ENCODE measurements at regions not wholly inside any gene's neighbourhood (a gene's known extent, or its start where the extent isn't known, plus 50 kb on each side); places are given as distances from the start of the nearest gene placed in this dataset.

GRCh38 chr2:173427887-173428668, 73.4 kb downstream of the CDCA7 start:
- Histone ChIP-seq H3K9ac (replicated peaks in 1 of 4; ENCODE audit: extremely low read depth in 1 of 4, low read depth in 3 of 4, low read length in 3 of 4) (no peak overlapping the region), H3K9me3 (ENCODE audit: insufficient read depth in 2 of 2, low read depth in 1 of 2, low read length in 1 of 2) (no peaks in the 10 kb centered on the region), H2AK5ac (ENCODE audit: low read depth, low read length) (no peak overlapping the region), H3K4me2 (ENCODE audit: insufficient read depth in 1 of 2, low read depth in 2 of 2, low read length in 2 of 2) (no peak overlapping the region), H3K79me2 (ENCODE audit: control insufficient read depth in 1 of 2, insufficient read depth in 2 of 2, low read length in 2 of 2) (no peaks in the 10 kb centered on the region), H3K18ac (ENCODE audit: extremely low read depth, low read length) (no peak overlapping the region), H3K27me3 (replicated peaks in 1 of 4; ENCODE audit: control insufficient read depth in 3 of 4, extremely low read depth in 1 of 4, insufficient read depth in 3 of 4, low read length in 3 of 4) (no peaks in the 10 kb centered on the region; a peak in 1 of 7 replicates), H2BK120ac (replicated peaks; ENCODE audit: low read depth, low read length) (no peak overlapping the region), H3K4me1 (replicated peaks in 1 of 4; ENCODE audit: control insufficient read depth in 3 of 4, insufficient read depth in 4 of 4, low read length in 3 of 4) (no peaks in the 10 kb centered on the region), H2AFZ (ENCODE audit: low read length) (no peak overlapping the region), H2BK20ac (ENCODE audit: low read length) (no peak overlapping the region), H3K14ac (ENCODE audit: insufficient read length) (no peak overlapping the region), H4K20me1 (replicated peaks in 1 of 2; ENCODE audit: control insufficient read depth in 1 of 2, insufficient read depth in 2 of 2, low read length in 2 of 2) (no peaks in the 10 kb centered on the region), H3K27ac (ENCODE audit: low read depth, low read length) (no peak overlapping the region), H3K56ac (replicated peaks; ENCODE audit: insufficient read length, low read depth, low read length) (no peak overlapping the region), H4K5ac (ENCODE audit: insufficient read length, low read depth, low read length) (no peak overlapping the region), H2BK12ac (ENCODE audit: low read depth, low read length) (no peak overlapping the region), H3K79me1 (ENCODE audit: low read depth, low read length) (no peaks in the 10 kb centered on the region), H3K23me2 (ENCODE audit: low read depth, low read length) (no peaks in the 10 kb centered on the region), H2BK5ac (ENCODE audit: low read depth, low read length) (no peak overlapping the region), H4K8ac (ENCODE audit: extremely low read depth, insufficient read depth, low read length) (no peak overlapping the region), H2BK15ac (ENCODE audit: low read length) (no peak overlapping the region), H3K4me3 (ENCODE audit: extremely low read depth in 1 of 4, insufficient read depth in 2 of 4, low read depth in 3 of 4, low read length in 4 of 4) (no peak overlapping the region), H4K91ac (replicated peaks; ENCODE audit: insufficient read length, low read length) (no peak overlapping the region), H3K4ac (replicated peaks; ENCODE audit: insufficient read length, low read depth, low read length) (no peak overlapping the region), H3K23ac (ENCODE audit: insufficient read length) (peak overlapping the region; percentile 47), H3K36me3 (ENCODE audit: control insufficient read depth in 2 of 4, insufficient read depth in 4 of 4, low read length in 3 of 4) (no peaks in the 10 kb centered on the region)
- CTCF ChIA-PET (ENCODE audit: partially characterized antibody), result interaction anchor here (0.6 to 2.3 kb wide), 10 partner anchors 8 to 322 kb away, joined by 3 to 9 read pairs (median 4); no protein-coding TSS in a partner anchor
- FAIRE-seq, result no peak
- 81% methylated on average over 6 of the region's 6 CpGs; no CpG with 5 or more reads in 1 of the 2 experiments for WGBS, 2 experiments (ENCODE audit: extremely low coverage in 1 of 2, insufficient coverage in 1 of 2, insufficient read length in 1 of 2, insufficient replicate concordance in 2 of 2, low coverage in 1 of 2, low lambda C conversion rate in 2 of 2, missing lambda C conversion rate in 1 of 2)
- POLR2A ChIA-PET (ENCODE audit: partially characterized antibody), result interaction anchor here (0.9 kb wide), 1 partner anchor 25 kb away, joined by 3 read pairs; no protein-coding TSS in a partner anchor
- DNase-seq (ENCODE audit: low read depth in 1 of 2, low spot score in 2 of 2), result no peak
- TF ChIP-seq ATF2 (IDR thresholded peaks at IDR 0.05; ENCODE audit: low read length) (no peak), SP1 (IDR thresholded peaks at IDR 0.05; ENCODE audit: low read depth, low read length) (no peak), RFX5 (IDR thresholded peaks at IDR 0.05; ENCODE audit: borderline replicate concordance, low read depth, low read length) (no peak), BRCA1 (IDR thresholded peaks at IDR 0.05; ENCODE audit: low read depth, low read length) (no peak), MAFK (IDR thresholded peaks at IDR 0.05; ENCODE audit: low read depth, low read length) (no peak)
